HG03196 (cell line): ENCODE measurements at regions not wholly inside any gene's neighbourhood (a gene's known extent, or its start where the extent isn't known, plus 50 kb on each side); places are given as distances from the start of the nearest gene placed in this dataset.
"Not testable (repeated sequence)": the region's sequence is repeated elsewhere in the genome, so short reads cannot be mapped to it uniquely, and the experiment has no call there.

ENCODE experiments used
- ATAC-seq: cut with Tn5 transposase; IDR thresholded peaks from one replicate; pipeline ENCODE4 v1.9.1; 2021; ENCODE audit not compliant: unreplicated experiment

GRCh38 chr6:84847390-84848160, 83.2 kb upstream of the TBX18 start:
- ATAC-seq: no peak

GRCh38 chr6:84842525-84843166, 78.2 kb upstream of the TBX18 start:
- no peak for ATAC-seq

- ATAC-seq: not testable (repeated sequence)
These were observed 72.9 kb upstream of the TBX18 start for GRCh38 chr6:84837068-84837866.

GRCh38 chr6:84836366-84836765, 72.0 kb upstream of the TBX18 start:
- no peak for ATAC-seq

GRCh38 chr6:84835340-84835739, 70.9 kb upstream of the TBX18 start:
- ATAC-seq: no peak

- ATAC-seq: not testable (repeated sequence)
These were observed 67.5 kb upstream of the TBX18 start for GRCh38 chr6:84831924-84832323.

- no peak for ATAC-seq
These were observed 61.1 kb upstream of the TBX18 start for GRCh38 chr6:84825461-84825860.

- not testable (repeated sequence) for ATAC-seq
These were observed 56.9 kb upstream of the TBX18 start for GRCh38 chr6:84821314-84821713.

- no peak for ATAC-seq
These were observed 52.3 kb upstream of the TBX18 start for GRCh38 chr6:84816741-84817140.

GRCh38 chr6:84815896-84816735, 51.7 kb upstream of the TBX18 start:
- ATAC-seq: no peak
